ENCODE measurements at regions not wholly inside any gene's neighbourhood (a gene's known extent, or its start where the extent isn't known, plus 50 kb on each side); places are given as distances from the start of the nearest gene placed in this dataset.

DNA sequence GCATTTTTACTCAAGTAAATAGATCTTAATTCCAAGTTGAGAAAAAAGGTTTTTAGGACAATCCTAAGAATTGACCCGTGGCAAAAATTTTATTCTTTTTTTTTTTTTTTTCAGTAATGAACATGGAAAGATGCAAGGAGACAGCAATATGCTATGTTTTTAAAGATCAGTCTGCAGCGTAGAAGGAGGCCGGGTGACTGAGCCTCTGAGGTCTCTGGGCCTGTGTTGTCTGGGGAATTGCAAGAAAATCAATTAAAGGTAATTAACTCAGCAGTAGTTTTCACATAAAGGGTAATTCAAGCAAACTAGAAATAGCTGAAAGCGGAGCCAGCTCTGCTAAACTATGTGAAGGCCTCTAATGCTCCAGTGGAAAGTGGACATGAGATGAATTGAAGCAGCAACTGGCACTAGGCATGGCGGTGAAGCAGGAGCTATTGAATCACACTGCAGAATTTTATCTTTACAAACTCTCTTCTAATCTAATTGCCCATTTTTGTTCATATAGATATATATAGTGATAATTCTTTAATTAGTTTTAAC, 285.2 kb upstream of the ITGA1 start:
- DNase-seq (ENCODE audit: low read depth): no peak

DNA sequence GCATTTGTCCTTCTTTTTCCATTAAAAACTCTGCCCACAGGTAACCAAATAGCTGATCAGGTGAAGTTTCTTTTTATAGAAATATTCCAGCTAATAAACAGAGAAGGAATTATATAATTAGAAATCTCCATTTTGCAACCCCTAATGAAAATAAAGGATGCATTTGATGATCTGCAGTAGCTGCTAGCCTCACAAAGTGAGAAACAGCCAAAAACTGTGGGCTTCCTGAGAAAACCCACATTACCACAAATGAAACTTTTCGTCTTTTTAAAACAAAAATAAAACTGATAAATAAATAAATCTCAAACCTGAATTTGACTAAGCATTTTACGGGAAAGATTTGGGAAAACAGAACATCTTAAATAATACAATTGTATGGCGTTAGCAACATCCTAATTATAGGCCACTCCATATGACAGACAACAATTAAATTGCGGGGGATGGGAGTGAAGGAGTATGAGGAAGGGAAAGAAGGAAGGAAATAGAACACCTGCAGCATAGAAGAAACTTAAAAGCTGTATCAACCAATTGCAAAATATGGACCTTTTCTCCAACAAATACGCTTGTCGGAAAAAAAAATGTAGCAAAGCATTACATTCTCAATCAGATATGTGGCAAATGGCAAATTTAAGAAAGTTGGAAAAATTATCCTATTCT, 283.0 kb upstream of the ITGA1 start:
- no peak for DNase-seq (ENCODE audit: low read depth)

DNA sequence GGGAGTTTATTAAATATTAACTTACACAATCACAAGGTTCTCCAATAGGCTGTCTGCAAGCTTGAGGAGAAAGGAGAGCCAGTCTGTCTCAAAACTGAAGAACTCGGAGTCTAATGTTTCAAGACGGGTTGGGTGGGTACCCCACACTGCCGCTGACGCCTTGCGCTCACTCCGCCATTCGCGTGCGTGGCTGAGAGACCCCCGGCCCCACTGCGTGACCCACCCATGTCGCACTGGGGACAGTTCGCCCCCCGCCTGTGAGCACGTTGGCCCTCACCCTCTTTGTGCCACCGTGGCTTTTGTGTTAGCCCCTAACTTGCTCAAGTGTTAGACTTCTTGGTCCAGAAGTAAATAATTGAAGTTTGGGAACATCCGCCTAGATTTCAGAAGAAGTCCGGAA, 270.0 kb upstream of the ITGA1 start:
- no peak for DNase-seq (ENCODE audit: low read depth)

DNA sequence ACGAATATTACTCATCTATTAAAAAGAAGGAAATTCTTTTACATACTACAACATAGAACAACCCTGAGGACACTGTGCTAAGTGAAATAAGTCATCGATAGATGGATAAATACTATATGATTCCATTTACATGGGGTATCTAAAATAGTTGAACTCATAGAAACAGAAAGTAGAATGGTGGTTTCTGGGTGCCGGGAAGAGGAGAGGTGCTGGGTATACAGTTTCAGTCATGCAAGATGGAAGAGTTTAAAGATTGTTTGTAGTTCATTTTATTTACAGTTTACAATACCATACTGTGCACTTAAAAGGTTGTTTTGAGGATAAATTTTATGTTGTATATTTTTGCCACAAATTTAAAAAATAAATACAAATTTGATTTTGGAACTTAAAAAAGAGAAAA, 267.5 kb upstream of the ITGA1 start:
- DNase-seq (ENCODE audit: low read depth): no peak

DNA sequence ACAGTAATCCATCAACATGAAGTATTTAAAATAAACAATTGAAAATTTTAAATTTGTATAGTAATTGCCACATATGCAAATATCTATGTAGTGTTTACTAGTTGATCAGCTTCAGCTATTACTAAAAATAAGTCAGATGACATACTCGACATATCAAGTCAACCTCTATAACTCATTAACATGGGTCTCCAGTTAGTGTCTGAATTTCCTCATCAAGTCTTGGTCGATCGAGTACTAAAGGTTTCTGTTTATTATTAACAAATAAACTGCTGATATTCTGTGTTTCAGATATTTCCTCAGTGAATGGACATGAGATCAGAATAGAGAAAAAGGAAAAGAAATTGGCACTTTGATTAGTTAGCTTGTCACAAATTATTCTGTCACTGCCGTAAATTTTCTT, 266.5 kb upstream of the ITGA1 start:
- no peak for DNase-seq (ENCODE audit: low read depth)

DNA sequence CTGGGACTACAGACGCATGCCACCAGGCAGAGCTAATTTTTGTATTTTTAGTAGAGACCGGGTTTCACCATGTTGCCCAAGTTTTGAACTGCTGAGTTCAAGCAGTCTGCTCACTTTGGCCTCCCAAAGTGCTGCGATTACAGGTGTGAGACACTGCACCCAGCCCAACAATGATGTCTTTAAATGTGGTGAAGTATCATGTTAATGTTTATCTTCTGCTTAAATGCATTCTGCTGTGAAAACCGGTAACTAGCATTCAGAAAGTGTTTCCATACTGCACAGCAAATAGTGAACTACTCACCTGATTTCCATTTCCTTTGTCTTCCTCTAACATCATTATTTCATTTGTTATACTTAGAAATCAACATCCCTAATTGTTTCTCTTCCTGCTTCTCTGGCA, 264.0 kb upstream of the ITGA1 start:
- no peak for DNase-seq (ENCODE audit: low read depth)

DNA sequence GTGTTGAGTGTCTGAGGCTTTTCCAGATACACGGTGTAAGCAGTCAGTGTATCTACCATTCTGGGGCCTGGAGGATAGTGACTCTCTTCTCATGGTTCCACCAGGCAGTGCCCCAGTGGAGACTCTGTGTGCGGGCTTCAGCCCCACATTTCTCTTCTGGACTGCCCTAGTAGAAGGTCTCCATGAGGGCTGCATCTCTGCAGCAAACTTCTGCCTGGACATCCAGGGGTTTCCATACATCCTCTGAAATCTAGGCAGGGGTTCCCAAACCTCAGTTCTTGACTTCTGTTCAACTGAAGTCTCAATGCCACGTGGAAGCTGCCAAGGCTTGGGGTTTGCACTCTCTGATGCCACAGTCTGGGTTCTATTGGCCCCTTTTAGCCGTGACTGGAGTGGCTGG, 256.6 kb upstream of the ITGA1 start:
- DNase-seq (ENCODE audit: low read depth): no peak

DNA sequence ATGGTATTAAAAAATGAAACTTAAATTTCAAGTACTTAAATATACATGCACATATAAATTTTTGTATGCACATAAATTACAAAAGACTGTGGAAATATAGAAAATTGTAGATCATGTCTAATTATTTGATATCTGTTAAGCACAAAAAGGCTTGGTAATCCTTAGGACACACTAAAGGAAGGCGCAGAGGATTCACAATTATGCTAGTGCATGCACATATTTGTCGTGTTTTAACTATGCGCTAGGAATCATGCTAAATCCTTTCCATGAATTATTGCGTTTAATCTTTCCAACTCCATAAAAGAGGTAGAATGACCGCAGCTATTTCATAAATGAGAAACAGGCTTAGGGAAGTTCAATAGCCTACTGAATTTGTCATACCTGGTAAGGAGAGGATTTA, 244.1 kb upstream of the ITGA1 start:
- no peak for DNase-seq (ENCODE audit: low read depth)

DNA sequence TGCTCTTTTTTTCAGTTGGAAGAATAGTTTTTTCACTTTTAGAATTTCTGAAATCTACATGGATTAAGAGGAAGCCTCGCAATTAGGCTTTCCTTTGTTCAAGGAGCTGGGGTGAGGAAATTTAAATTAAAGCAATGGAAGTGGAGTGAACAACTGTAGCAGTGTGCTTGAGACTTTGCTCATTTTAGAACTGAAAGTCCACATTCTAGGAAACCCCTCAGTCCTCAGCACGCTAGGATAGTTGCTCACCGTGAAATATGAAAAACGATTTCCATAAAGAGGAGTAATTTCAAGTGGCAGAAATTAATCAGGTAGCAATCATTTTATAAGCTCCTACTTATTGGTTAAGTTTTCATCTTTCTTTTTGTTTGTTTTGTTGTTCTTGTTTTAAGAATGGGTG, 243.0 kb upstream of the ITGA1 start:
- no peak for DNase-seq (ENCODE audit: low read depth)

DNA sequence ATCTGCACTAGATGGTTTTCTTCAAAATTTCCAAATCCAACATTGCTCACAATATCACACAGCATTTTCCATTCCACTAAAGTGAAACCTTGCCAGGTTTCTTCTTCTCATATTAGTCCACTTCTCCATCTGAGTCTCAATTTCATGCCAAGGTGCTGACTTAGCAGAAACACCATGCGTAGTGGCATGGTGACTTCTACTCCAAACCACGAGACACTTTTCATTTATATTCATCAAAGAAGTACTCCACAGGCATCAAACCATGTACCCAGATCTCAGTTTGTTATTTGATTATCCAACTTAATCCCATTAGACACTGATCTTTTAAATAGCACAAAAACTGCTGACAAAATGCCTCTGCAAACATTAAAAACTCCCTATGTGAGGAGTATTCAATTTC, 233.4 kb upstream of the ITGA1 start:
- no peak for DNase-seq (ENCODE audit: low read depth)

DNA sequence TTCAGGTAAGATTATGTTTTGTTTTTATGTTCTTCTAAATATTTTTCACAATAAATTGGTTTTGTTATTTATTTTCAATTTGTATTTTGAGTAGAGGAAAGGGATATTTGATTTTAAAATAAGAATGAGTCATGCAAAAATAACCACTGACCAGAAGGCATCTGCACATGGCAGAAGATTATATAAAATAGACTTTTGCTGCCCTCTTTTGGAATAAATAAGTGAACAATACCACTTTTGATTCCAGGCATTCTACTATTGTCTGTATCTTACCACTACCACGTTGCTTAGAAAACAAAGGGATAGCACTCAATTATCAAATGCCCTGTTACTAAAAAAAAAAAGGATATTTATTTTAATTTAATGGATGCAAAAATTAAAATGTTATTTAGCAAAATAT, 227.3 kb upstream of the ITGA1 start:
- no peak for DNase-seq (ENCODE audit: low read depth)

DNA sequence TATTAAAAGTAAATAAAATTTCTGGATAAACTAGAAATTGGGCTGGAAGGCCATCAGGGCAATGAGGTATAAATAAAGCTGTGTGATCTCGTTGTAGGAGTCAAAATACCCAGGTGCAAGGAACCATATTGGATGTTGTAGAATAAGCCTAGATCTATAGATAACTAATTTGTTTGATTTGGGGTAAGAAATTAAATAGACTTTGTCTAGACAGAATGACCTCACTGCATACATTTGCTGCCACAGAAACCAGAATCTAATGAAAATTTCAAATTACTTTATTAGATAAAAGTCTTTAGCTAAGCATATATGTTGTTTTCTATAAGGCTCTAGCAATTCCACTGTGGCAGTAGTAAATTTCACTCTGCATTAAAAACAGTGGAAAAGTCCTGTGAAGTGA, 225.2 kb upstream of the ITGA1 start:
- DNase-seq (ENCODE audit: low read depth): no peak

DNA sequence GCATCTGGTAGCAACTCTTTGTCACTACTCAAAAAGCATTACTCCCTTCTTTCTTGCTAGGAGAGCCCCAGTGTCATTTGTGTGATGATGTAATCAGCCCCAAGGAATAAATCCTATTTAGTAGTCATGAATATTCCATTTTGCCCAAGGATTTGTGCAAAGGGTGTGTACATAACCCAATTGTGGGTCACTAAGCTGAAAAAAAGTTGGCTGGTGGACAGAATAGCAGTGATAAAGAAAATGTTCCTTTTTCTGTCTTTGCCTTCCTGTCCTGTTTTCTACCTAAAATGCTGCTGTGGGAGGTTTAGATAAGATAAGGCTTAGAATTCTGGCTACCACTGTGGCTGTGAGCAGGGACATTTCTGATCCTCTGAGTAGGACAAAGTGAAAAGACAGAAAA, 223.1 kb upstream of the ITGA1 start:
- no peak for DNase-seq (ENCODE audit: low read depth)

DNA sequence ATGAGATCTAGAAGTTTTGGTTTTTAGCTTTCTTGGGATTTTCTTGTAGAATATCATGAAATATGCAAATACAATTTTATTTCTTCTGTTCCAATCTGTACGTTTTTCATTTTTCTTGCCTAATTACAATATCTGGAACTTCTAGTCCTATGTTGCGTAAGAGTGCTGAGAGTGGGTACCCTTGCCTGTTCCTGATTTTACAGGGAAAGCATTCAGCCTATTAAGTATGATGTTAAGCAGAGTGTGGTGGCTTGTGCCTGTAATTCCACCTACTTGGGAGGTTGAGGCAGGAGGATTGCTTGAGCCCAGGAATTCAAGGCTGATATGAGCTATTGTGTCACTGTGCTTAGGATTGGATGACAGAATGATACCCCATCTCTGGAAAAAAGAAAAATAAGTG, 210.2 kb upstream of the ITGA1 start:
- DNase-seq (ENCODE audit: low read depth): no peak

DNA sequence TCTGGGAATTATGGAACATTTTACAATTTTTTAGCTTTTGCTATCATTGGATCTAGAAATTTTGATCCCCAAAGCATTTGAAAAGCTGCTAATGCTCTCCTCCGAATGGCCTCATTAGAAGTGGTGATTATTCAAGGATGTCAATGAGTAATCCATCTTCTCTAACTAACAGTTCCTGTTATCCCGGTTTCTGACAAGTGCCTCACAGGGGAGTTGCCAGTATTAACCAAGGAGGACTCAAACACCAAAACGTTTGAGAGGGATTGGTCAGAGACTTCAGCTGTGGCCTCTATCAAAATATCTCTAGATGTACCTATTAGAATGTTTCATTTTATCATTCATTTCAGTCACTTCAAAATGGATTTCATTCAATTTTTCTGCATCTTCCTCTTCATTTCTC, 208.3 kb upstream of the ITGA1 start:
- DNase-seq (ENCODE audit: low read depth): no peak

DNA sequence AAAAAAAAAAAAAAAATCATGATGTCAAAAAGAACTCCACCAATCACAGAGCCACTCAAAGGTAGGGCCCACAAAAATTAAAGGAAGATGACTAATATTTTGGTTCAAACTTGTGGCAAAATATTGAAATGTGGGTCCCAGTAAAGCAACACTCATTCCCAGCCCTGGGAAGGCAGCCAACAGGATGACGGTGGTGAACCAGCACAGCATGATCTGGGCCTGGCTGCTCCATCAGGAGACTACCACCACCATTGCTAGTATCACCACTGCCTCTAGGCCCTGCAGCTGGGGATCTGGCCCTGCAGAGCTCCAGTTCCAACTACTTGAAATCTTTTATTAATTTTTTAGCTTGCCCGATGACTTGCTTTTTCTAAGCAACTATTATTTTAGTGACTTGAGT, 206.8 kb upstream of the ITGA1 start:
- DNase-seq (ENCODE audit: low read depth): no peak

DNA sequence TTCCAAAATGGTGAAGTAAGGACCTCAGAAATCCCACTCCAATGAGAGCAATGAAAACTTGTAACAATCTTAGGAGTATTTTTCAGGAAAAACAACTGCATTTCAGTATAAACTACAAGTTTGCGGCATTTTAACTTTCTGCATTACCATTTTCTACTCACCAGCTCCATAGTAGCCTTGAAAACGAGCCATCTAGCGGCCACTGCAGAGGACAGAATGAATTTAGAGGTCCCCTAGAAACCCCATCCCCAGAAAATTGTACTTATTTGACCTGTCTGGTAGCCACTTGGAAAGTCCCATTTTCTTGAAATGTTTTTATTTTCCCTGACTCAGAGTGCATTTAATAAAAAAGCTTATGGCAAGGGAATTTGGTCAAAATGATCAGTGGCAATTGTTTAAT, 205.4 kb upstream of the ITGA1 start:
- DNase-seq (ENCODE audit: low read depth): no peak

DNA sequence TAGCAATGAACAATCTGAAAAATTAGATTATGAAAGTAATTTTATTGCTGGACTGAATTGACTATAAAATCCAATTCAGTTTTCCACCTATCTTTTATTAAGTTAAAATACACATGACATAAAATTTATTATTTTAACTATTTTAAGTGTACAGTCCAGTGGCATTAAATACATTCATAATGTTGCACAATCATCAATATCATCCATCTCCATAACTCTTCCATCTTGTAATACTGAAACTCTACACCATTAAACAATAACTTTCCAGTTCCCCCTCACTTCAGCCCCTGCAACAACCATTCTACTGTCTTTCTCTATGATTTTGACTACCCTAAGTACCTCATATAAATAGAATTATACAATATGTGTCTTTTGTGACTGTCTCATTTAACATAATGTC, 200.6 kb upstream of the ITGA1 start:
- DNase-seq (ENCODE audit: low read depth): no peak

DNA sequence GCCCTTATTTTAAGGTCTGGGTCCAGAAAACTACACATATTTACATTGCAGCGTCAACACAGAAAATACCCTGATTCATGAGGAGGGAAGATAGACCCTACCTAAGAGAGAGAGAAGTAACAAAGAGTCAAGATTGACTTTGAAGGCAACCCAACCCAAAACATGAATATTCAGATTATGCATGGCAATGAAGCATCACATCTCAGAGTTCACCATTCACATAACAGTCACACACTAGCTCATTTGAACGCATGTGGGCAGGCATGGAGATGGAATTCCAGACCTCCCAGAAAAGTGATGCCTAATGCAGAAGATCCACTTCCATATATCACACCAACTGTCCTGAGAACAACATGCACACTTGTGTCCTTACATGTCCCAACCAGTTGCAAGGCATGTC, 190.1 kb upstream of the ITGA1 start:
- no peak for DNase-seq (ENCODE audit: low read depth)

DNA sequence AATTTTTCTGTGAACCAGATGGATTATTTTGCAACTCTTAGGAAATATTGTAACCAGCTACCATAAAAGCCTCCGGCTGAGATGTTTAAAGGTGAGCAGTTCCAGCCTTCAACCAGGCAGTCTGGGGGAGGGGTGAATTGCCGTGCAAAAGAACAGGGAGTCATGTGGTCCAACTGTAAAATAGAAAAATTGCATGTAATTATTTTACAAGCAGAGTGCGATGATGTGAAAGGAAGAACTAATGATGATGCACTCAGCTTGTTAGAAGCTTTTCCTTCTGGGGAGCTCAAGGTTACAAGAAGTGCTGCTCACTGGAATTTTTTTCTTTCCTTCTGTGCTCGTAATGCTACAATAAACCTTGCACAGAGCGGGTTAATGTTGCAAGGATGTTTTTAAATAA, 188.7 kb upstream of the ITGA1 start:
- no peak for DNase-seq (ENCODE audit: low read depth)

DNA sequence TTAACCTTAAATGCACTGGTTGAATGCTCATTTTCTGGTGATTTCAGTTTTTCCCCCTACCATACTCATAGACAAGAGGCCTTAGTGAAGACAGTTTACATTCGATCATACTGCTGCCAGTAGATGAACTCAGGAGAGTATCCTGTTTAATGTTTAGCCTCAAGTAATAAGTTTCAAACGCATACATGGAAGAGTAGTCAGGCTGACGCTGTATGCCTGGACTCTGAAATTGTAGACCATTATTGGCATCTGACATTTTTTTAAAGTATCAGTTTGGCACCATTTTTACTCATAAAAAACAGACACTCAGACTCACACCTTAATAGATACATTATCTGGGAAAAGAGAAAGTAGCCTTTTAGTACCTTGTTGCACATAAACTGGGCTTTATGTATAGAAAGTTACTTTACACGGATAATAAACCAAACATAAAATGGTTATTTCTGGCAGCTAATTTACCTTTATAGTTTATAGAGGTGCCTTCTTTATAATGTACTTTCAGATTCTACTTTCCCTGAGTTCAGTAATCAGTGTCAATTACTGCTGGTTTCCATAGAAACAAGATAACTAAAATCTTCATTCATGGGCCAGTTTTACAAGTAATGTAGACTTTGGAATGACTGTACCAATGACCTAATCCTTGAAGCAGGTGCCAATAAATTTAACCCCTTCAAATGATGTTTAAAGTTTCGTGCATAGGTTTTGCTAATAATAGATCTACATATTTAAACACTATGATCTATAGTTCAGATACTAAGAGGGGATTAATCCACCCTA, 183.8 kb upstream of the ITGA1 start:
- no peak for DNase-seq (ENCODE audit: low read depth)

DNA sequence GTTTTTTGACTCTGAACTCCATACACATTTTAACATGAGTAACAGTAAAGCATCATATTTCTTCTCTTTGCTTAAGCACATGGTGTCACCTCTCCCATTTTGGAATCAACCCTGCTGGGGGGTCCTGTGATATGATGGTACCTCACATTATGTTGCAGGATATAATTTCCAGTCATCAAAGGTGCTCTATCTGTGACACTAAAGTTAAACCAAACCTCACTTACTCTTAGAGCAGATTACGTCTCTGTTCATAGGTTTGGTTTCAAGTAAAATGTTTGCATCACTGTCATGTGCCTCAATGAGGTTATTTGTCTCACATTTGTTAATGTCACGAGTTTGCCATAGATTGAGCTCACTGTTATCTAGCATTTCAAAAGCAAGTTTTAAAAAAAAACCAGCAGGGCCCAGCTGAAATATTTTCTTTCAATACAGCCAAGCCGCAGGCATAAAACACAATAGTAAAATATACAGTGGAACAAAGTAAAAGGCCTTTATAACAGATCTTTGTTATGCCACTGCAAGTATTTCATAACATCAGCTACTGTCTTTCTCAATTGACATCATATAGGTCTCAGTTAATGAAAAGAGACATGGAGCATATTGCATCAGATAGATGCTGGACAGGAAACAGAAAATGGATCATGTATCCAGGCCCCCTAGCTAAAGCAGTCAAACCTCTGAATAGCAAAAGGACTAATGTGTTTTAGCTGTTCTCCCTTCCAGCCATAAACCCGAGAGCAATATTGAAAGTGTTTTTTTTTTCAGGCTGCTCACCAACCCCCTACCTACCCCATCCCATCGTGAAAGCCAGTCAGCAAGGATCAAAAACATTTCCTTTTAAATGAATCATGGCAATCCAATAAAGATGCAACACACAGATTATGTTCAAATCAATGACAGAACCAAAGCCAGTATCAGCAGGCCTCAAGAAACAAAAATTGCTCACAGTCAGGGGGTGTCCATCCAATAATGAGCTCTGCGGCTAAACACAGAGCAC, 182.1 kb upstream of the ITGA1 start:
- no peak for DNase-seq (ENCODE audit: low read depth)

Data from GM04503 (cell line).